ENCODE measurements at regions not wholly inside any gene's neighbourhood (a gene's known extent, or its start where the extent isn't known, plus 50 kb on each side); places are given as distances from the start of the nearest gene placed in this dataset.
"Not testable (repeated sequence)": the region's sequence is repeated elsewhere in the genome, so short reads cannot be mapped to it uniquely, and the experiment has no call there.

DNA sequence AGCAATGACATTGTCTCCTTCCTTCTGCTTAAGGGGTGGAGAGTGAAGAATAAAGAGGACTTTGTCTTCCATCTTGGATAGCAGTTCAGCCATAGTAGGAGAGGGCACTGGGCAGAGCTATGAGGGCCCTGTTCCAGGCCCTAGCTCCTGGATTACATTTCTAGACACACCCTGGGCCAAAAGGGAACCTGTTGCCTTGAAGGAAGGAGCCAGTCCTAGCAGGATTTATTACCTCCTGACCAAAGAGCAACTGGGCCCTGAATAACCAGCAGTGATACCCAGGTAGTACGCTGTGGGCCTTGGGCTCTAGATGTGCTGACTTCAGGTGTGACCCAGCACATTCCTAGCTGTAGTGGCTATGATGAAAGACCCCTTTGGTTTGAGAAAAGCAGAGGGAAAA lies 95.8 kb downstream of the RMI1 start:
- no peak for DNase-seq
- Histone ChIP-seq H3K27me3 (no peaks in the 10 kb centered on the region), H3K36me3 (no peaks in the 10 kb centered on the region), H3K4me1 (no peaks in the 10 kb centered on the region), H3K4me3 (no peak overlapping the region), H3K9me3 (no peaks in the 10 kb centered on the region), H3K27ac (no peak overlapping the region)
- intact Hi-C loops (cut with DNase I; ENCODE audit: low total_unique reads): no loop called here
- TF ChIP-seq, protein P1, sequence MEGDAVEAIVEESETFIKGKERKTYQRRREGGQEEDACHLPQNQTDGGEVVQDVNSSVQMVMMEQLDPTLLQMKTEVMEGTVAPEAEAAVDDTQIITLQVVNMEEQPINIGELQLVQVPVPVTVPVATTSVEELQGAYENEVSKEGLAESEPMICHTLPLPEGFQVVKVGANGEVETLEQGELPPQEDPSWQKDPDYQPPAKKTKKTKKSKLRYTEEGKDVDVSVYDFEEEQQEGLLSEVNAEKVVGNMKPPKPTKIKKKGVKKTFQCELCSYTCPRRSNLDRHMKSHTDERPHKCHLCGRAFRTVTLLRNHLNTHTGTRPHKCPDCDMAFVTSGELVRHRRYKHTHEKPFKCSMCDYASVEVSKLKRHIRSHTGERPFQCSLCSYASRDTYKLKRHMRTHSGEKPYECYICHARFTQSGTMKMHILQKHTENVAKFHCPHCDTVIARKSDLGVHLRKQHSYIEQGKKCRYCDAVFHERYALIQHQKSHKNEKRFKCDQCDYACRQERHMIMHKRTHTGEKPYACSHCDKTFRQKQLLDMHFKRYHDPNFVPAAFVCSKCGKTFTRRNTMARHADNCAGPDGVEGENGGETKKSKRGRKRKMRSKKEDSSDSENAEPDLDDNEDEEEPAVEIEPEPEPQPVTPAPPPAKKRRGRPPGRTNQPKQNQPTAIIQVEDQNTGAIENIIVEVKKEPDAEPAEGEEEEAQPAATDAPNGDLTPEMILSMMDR (IDR thresholded peaks at IDR 0.05): no peak
- no peak for TF ChIP-seq POLR2A (IDR thresholded peaks at IDR 0.05)

DNA sequence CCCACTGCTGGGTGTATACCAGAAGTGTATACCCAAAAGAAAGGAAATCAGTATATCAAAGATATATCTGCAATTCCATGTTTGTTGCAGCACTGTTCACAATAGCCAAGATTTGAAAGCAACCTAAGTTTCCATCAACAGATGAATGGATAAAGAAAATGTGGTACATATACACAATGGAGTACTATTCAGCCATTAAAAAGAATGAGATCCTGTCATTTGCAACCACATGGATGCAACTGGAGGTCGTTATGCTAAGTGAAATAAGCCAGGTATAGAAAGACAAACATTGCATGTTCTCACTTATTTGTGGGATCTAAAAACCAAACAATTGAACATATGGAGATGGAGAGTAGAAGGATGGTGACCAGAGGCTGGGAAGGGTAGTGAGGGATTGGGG lies 97.2 kb downstream of the RMI1 start:
- intact Hi-C loops (cut with DNase I; ENCODE audit: low total_unique reads); H3K36me3 ChIP-seq; H3K4me3 ChIP-seq: not testable (repeated sequence)

DNA sequence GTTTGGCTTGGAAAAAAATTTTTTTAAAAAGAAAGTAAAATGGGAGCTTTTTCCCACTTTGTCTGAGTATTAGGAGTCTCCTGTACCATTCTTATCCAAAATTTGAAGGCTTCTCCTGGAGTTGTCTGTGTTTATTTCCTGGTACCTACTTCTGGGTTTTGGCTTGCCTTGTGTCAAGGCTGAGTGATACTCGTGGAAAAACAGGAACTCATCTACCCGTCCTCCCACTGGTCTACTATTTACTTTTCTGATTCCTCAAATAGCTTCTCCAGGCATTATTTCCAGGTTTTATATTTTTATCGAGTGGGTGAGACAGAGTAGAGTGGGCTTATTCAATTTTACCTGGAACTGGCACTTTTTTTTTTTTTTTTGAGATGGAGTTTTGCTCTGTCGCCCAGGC lies 99.4 kb downstream of the RMI1 start:
- Histone ChIP-seq H3K36me3 (no peaks in the 10 kb centered on the region), H3K27me3 (no peaks in the 10 kb centered on the region), H3K4me3 (no peak overlapping the region), H3K4me1 (no peaks in the 10 kb centered on the region), H3K9me3 (no peaks in the 10 kb centered on the region), H3K27ac (no peak overlapping the region)
- intact Hi-C loops (cut with DNase I; ENCODE audit: low total_unique reads): no loop called here
- TF ChIP-seq, protein P1 (IDR thresholded peaks at IDR 0.05): no peak
- no peak for TF ChIP-seq POLR2A (IDR thresholded peaks at IDR 0.05)
- no peak for DNase-seq

More for the DNA sequence above, 97.2 kb downstream of the RMI1 start:
- not testable (repeated sequence) for H3K4me1 ChIP-seq, H3K27ac ChIP-seq, DNase-seq, H3K9me3 ChIP-seq, H3K27me3 ChIP-seq

DNA sequence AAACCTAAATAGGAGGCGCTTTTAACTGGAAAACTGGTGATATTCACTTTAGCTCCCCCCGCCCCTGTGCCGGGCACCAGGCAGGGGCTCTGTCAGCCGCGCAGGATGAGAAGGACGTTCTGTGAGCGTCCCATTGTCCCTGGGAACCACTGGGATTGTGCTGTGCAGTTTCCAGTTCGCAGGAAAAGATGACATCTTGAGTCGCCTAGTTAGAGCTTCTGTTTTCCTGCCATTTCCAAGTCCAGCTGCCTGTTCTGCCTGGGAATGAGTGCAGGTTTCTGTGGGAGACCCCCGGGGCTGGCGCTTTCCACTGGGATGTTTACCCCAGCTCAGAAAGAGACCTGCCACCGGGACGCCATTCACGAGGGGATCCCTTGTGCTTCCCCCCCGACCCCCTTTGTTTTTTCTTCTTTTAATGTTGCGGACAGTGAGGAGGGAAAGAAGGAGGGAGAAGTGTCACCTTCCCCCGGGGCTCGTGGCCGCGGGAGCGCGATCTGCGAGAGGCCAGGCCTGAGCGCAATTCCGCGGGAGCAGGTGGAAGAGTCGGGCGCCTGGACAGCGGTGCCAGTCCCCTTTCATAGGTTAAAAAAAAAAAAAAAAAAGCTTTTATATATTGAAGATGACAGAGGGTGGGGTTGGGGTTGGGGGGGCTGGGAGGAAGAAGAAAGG lies 121.5 kb downstream of the RMI1 start:
- DNase-seq: no peak
- Histone ChIP-seq H3K36me3 (no peaks in the 10 kb centered on the region), H3K27me3 (peaks cover 0 to 9% of the 10 kb centered on the region in 2 donors), H3K27ac (no peak overlapping the region), H3K4me1 (no peaks in the 10 kb centered on the region), H3K4me3 (no peak overlapping the region), H3K9me3 (no peaks in the 10 kb centered on the region)
- TF ChIP-seq POLR2A (IDR thresholded peaks at IDR 0.05): no peak
- TF ChIP-seq, protein P1 (IDR thresholded peaks at IDR 0.05): no peak
- intact Hi-C loops (cut with DNase I; ENCODE audit: low total_unique reads): no loop called here

DNA sequence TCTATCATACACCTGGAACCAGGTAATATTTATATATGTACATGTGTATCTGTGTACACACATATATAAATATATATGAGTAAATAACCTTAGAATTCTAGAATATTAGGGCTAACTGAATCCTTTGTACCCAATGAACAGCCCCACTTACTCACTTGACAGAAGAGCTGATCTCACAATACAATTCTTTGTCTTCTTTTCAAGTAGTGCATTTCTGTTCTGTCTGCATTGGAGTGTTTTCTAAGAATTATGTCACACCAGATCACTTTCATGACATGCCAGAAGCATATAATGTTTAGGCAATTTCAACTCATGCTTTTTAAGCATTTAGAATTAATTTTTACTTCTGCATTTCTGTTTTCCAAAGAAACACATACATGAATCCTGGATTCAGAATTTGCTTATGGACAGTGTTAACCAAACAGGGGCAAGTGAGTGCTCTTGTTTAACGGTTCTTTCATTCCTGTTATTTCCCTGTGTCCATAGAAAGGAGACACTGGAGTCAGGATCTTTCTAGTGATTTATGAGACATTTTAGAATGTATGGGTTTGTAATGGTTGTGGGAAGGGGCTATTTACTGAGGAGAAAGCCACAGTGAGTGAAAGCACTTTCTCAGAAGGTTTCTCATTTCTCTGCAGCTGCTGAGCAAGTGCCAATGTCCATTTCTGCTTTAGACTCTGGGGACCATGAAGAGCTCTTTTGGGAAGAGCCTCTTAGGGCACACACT lies 123.2 kb downstream of the RMI1 start:
- Histone ChIP-seq H3K27me3 (peaks cover 0 to 9% of the 10 kb centered on the region in 2 donors), H3K4me3 (no peak overlapping the region), H3K27ac (no peak overlapping the region), H3K9me3 (no peaks in the 10 kb centered on the region), H3K36me3 (no peaks in the 10 kb centered on the region), H3K4me1 (no peaks in the 10 kb centered on the region)
- no peak for DNase-seq
- no peak for TF ChIP-seq POLR2A (IDR thresholded peaks at IDR 0.05)
- TF ChIP-seq, protein P1 (IDR thresholded peaks at IDR 0.05): no peak
- intact Hi-C loops (cut with DNase I; ENCODE audit: low total_unique reads): no loop called here

Measured in uterus (tissue), 3 donors.